ENCODE measurements at regions not wholly inside any gene's neighbourhood (a gene's known extent, or its start where the extent isn't known, plus 50 kb on each side); places are given as distances from the start of the nearest gene placed in this dataset.
"Not testable (repeated sequence)": the region's sequence is repeated elsewhere in the genome, so short reads cannot be mapped to it uniquely, and the experiment has no call there.

GRCh38 chr9:19937121-19937520, 148.3 kb upstream of the SLC24A2 start:
- no peak for DNase-seq (ENCODE audit: low spot score)

GRCh38 chr9:19936598-19936997, 147.8 kb upstream of the SLC24A2 start:
- DNase-seq (ENCODE audit: low spot score), result no peak

DNA sequence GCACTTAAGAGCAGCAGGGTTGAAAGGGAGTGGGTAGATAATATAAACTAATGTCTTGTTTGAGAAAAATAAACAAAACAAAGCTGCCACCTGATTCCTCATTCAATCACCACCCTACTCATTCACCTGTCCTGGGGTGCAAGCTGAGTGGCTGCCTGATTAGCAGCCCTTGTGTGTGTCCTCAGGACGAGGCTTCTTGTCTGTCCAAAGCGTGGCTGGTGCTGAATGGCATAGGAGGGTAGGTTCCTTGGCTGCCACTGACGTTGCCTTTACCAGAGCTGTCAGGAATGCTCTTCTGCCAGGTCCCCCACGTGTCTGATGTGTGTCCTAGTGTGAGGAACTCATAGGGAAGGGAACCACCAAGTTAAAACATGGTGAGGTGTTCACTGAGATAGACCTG, 146.6 kb upstream of the SLC24A2 start:
- no peak for DNase-seq (ENCODE audit: low spot score)

DNA sequence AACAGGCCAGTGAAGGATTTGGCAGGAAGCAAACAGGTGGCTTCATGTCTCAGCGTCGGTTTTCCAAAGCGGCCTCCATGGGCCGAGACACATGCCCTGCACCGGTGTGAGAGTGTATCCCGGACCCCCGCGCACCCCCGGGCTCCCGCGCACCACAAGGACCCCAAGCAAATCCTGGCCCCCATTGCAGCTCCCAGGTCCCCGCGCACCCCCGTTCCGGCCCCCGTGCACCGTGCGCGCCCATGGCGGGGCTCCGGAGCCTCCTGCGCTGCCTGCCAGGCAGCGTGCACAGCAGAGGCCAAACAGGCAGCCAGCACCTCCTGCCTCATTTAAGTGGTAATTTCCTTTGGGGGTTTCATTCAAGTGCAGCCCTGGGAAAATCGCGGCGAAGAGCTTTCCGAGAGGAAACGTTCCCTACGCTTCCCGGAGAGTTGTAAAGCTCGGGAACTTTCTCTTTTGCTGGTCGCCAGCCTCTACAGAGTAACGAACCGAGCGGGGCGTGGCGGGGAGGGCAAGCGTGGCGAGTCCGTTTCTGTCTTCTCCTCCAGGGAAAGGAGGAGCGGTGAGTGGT, 145.5 kb upstream of the SLC24A2 start:
- peak; percentile 52 for DNase-seq (ENCODE audit: low spot score)

DNA sequence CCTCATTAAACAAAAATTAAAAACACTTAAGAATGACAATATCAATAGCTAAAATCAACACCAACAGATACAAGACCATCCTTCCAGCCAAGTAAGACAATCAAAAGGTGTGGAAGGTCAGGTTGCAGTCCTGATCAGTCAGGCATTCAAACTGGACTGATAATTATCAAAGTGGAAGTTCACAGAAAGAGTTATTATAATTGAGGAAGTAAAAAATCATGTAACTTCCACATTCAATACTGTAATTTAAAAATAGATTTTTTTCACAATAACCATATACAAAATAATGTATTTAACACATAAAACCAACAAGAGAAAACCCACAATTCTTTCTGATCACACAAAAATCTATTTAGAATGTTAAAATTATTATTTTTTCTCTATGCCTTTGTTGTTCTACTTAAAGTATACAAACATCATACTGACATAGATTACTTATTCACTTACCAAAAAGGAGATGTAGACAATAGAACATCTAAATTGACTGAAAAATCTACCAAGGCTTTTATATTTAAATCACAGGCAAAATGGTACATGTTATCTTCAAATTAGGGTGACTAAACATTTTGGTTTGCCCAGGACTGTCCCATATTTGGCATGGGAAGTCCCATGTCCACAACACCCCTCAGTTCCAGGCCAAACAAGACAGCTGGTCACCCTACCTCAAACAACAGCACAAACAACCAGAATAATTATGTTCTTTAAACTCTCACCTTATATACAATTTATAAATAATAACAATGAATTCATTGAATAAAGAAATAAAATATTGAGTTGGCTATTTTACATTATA, 142.5 kb upstream of the SLC24A2 start:
- DNase-seq (ENCODE audit: low spot score), result no peak

DNA sequence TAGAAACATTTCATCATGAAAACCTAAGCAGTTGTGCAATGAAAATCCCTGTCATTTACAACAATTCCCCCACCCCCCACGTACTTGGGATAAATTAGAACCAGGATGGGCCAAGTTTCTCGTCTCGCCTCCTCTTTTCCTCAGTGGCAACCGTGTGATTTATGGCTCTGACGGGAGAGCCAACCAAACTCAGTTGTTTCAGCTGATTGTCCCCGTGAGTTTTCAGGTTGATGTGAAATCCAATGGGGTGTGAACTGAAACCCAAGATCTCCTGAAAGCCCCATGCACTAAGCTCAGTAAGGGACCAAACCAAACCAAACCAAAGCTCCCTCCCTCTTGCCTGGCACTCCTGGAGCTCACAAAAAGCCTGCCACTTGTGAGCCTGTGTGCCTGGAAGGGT, 138.7 kb upstream of the SLC24A2 start:
- DNase-seq (ENCODE audit: low spot score), result no peak

- DNase-seq (ENCODE audit: low spot score), result no peak
Observed at GRCh38 chr9:19926774-19927173, 137.9 kb upstream of the SLC24A2 start.

GRCh38 chr9:19925674-19926503, 137.1 kb upstream of the SLC24A2 start:
- DNase-seq (ENCODE audit: low spot score), result peak; percentile 86

- DNase-seq (ENCODE audit: low spot score), result no peak
Observed at GRCh38 chr9:19924080-19924479, 135.2 kb upstream of the SLC24A2 start.

DNA sequence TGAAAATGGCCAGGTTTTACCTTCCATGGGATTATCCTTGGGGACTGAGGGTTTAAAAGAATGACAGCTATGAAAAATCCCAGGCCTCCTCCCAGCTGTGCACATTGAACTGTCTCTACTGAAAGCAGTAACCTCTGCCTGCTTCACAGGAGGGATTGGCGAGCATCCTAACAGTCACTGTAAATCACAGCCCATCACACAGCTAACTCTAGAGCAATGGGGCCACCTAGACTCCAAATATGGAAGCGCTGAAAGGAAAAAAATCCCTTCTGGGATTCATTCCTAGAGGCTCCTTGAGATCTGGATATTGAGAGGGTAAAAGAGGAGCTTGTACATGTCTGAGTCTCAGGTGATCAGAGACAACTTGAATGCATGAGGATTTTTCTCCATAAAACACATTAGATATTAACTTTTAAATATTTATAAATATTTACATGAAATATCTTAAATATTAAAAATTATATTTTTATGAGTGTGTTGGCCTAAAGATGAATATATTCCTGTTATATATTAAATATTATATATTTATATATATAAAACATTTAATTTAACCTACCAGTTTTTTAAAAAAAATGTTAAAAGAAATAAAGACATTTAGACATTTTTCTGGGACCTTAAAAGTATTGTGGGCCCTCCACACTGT, 133.8 kb upstream of the SLC24A2 start:
- peak; percentile 67 for DNase-seq (ENCODE audit: low spot score)

GRCh38 chr9:19920401-19920800, 131.6 kb upstream of the SLC24A2 start:
- no peak for DNase-seq (ENCODE audit: low spot score)

DNA sequence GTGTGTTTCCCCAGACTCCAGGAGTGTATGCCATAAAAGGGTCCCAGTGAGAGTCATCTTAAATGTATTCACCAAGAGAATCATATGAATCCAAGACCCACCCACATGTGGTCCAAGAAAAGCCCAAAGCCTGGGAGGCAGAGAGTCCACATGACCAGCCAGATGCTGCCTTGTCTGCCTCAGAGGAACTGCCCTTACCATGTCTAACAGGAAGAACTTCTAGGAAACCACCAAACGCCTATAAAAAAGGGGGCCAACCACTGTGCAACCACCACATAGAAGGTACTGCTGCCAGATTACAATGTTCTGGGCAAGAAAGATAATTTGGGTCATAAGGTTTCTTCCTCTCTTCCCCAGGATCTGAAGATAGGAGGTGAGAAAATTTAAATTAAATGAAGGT, 129.8 kb upstream of the SLC24A2 start:
- DNase-seq (ENCODE audit: low spot score), result no peak

DNA sequence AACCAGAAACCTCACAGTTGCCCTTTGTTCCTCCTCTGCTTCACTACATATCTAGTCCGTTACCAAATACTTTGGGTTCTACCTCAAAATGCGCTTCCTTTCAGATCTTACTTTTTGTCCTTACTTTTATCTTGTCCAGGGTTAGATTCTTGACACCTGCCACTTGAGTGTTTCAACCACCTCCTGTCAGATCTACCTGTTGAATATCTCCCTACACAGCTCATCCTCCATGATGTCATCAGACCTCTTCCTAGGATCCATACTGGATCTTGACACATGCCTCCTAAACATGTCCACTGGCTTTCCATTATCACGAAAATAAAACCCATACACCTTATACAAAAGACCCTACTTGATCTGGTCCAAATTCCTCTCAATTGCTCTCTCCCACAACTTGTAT, 125.2 kb upstream of the SLC24A2 start:
- DNase-seq (ENCODE audit: low spot score), result no peak

DNA sequence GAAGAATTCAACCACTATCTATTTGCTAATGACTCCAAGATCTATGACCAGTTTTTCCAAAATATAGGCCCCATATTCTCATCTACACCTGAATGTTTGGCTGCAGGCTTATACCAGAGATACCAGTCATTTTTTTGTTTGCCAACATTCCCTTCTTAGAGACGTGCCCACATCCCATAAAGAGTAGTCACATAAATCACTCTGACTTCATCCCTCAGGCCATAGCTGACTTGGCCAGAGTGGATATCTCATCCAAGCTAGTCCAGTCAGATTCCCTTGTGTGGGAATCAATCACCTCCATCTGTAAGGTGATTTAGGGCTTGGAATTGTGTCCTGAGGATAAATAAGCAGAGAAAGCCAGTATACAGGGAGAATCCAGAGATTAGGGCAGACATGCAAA, 124.3 kb upstream of the SLC24A2 start:
- DNase-seq (ENCODE audit: low spot score), result no peak

DNA sequence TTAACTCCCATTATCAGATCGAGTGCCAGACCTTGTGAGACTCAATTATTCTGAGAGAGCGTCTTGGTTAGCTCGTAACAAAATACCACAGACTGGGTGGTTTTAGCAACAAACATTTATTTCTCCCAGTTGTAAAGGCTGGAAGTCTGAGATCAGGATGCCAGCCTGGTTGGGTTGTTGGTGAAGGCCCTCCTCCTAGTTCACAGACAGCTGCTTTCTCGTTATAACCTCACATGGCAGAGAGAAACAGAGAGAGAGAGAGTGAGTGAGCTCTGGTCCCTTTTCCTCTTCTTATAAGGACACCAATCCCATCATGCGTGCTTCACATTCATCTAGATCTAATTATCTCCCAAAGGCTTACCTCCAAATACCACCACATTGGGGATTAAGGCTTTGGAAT, 114.2 kb upstream of the SLC24A2 start:
- no peak for DNase-seq (ENCODE audit: low spot score)

GRCh38 chr9:19901586-19901985, 112.7 kb upstream of the SLC24A2 start:
- DNase-seq (ENCODE audit: low spot score), result no peak

DNA sequence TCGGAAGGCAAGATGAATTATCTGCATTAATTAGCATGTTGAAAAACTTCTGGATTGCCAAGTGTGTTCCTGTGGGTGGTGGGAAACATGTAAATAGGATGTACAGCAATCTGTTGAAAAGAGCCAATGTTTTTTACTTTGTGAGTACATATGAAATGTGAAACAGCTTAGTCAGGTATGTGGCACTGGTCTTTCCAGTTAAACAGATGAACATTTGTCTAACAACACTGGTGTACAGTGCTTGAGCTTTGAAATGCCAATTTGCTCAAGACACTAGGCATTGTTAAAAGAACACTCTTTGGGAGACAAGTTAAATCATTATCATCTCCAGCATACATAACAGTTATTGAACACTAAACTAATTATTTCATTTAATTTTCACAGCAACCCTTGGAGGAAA, 107.3 kb upstream of the SLC24A2 start:
- DNase-seq (ENCODE audit: low spot score), result no peak

DNA sequence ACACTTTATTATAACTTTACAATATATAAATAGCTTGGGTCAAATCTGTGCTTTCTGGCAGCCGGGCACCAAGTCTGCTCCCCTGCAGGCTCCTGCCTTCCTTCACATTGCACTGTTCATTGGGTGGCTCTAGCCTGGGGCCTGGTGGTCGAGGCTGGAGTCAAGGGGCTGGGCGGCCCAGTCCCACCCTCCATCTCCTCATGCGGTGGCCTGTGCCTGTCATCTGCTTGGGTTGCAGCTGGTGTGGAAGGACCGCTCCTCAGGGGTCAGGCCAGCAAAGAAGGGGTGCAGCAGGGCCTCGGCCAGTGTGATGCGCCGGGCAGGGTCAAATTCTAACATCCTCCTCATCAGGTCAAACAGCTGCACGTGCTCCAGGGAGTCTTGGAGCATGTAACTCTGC, 106.7 kb upstream of the SLC24A2 start:
- DNase-seq (ENCODE audit: low spot score), result not testable (repeated sequence)

DNA sequence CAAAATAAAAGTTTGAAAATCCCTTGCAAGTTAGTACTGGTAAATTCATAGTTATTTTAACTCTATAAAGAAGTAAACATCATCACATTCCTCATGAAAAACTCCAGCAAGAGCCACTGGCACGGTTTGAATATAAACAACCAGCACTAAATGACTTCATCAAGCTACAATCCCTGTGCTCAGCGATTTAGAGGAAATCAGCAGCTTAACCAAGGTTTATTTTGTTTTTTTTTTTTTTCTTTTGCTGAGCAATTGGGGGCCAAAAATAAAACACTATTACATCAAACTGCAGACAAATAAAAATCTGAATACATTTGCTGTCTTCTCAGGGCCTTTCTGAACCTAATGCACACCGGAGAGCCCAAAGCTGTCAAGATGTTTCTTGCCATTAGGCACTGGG, 106.2 kb upstream of the SLC24A2 start:
- DNase-seq (ENCODE audit: low spot score), result no peak

- DNase-seq (ENCODE audit: low spot score), result no peak
Observed at GRCh38 chr9:19885608-19886007, 96.8 kb upstream of the SLC24A2 start.

GRCh38 chr9:19879062-19879461, 90.2 kb upstream of the SLC24A2 start:
- no peak for DNase-seq (ENCODE audit: low spot score)

- DNase-seq (ENCODE audit: low spot score), result no peak
Observed at GRCh38 chr9:19876569-19877316, 87.9 kb upstream of the SLC24A2 start.
